ENCODE measurements at regions not wholly inside any gene's neighbourhood (a gene's known extent, or its start where the extent isn't known, plus 50 kb on each side); places are given as distances from the start of the nearest gene placed in this dataset.
"Not testable (repeated sequence)": the region's sequence is repeated elsewhere in the genome, so short reads cannot be mapped to it uniquely, and the experiment has no call there.

DNA sequence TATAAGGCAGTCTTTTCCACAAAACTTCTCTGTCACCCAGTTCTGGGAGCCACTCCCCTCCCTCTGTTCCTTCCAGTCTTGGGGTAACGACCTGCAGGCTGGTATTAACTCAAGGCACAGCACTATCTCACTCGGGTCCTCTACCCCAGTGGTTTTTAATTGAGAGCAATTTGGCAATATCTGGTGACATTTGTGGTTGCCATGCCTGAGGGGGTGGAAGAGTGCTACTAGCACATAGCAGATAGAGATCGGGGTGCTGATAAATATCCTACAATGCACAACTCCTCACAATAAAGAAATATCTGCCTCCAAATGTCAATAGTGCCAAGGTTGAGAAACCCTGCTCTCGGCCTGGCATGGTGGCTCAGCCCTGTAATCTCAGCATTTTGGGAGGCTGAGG is 117.7 kb upstream of the ABCC4 start:
- no peak overlapping the region for H3K4me3 ChIP-seq (ENCODE audit: control insufficient read depth, low read depth, low read length)
- no peak for DNase-seq (ENCODE audit: low read depth)
- TF ChIP-seq, protein P1, sequence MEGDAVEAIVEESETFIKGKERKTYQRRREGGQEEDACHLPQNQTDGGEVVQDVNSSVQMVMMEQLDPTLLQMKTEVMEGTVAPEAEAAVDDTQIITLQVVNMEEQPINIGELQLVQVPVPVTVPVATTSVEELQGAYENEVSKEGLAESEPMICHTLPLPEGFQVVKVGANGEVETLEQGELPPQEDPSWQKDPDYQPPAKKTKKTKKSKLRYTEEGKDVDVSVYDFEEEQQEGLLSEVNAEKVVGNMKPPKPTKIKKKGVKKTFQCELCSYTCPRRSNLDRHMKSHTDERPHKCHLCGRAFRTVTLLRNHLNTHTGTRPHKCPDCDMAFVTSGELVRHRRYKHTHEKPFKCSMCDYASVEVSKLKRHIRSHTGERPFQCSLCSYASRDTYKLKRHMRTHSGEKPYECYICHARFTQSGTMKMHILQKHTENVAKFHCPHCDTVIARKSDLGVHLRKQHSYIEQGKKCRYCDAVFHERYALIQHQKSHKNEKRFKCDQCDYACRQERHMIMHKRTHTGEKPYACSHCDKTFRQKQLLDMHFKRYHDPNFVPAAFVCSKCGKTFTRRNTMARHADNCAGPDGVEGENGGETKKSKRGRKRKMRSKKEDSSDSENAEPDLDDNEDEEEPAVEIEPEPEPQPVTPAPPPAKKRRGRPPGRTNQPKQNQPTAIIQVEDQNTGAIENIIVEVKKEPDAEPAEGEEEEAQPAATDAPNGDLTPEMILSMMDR (IDR thresholded peaks at IDR 0.05; ENCODE audit: control insufficient read depth, insufficient read depth, low read depth, low read length, missing control alignments) = no peak

DNA sequence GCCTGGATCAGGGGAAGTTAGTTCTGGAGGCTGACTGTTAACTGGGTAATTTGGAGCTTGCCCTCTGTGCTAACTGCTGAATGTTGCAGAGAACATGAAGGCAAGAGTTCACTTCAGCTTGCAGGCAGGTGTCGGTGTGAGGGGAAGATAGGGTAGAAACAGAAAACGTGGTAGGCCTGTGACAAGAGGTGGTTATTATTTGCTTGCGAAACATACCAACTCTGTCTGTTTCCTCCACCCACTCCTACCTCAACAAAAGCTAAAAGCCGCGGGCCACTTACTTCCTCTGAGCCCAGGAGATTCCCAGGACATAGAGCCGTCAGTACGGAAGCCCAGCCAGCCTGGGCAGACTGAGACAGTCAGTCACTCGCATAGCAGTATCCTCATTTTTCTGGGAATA is 119.2 kb upstream of the ABCC4 start:
- no peak overlapping the region for H3K4me3 ChIP-seq (ENCODE audit: control insufficient read depth, low read depth, low read length)
- TF ChIP-seq, protein P1 (IDR thresholded peaks at IDR 0.05; ENCODE audit: control insufficient read depth, insufficient read depth, low read depth, low read length, missing control alignments) = no peak
- DNase-seq (ENCODE audit: low read depth) = no peak

DNA sequence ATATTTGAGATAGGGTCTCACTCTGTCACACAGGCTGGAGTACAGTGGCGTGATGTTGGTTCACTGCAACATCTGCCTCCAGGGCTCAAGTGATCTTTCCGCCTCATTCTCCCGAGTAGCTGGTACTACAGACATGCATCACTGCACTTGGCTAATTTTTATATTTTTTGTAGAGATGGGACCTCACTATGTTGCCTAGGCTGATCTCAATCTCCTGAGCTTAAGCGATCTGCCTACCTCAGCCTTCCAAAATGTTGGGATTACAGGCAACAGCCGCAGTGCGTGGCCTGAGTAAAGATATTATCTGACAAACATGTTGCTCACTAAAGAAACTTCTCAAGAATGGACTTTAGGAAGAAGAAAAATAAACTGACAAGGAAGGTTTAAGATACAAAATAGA is 125.4 kb upstream of the ABCC4 start:
- H3K4me3 ChIP-seq (ENCODE audit: control insufficient read depth, low read depth, low read length) = no peak overlapping the region
- DNase-seq (ENCODE audit: low read depth) = no peak
- TF ChIP-seq, protein P1 (IDR thresholded peaks at IDR 0.05; ENCODE audit: control insufficient read depth, insufficient read depth, low read depth, low read length, missing control alignments) = no peak

DNA sequence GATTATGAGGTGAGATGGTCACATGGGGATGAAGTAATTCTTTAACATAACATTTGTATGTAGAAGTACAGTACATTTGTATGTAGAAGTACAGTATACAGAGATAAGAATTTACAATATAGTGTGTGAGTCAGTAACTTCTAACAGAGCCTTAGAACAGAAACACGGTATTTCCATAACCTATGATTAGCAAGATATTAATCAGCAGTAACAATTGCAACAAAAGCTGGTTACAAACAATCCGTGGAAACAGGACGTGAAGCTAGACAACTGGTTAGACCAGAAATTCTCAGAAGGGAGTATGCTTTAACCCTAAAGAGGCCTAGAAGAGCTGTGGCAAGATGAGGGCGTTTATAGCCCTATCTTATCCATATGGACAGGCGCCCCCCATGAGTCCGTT is 122.0 kb upstream of the CLDN10 start:
- DNase-seq (ENCODE audit: low read depth); H3K4me3 ChIP-seq (ENCODE audit: control insufficient read depth, low read depth, low read length): not testable (repeated sequence)

DNA sequence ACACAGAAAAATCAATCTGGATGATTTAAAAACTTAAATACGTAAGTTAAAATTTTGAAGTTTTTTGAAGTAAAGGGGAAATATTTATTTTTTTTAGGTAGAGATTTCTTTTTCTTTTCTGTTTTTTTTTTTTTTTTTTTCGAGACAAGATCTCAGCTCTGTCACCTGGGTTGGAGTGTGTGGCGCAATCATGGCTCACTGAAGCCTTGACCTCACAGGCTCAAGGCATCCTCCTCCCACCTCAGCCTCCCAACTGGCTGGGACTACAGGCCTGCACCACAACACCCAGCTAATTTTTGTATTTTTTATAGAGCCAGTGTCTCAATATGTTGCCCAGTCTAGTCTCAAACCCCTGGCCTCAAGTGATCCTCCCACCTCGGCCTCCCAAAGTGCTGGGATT is 120.4 kb upstream of the CLDN10 start:
- no peak overlapping the region for H3K4me3 ChIP-seq (ENCODE audit: control insufficient read depth, low read depth, low read length)
- DNase-seq (ENCODE audit: low read depth) = no peak
- TF ChIP-seq, protein P1 (IDR thresholded peaks at IDR 0.05; ENCODE audit: control insufficient read depth, insufficient read depth, low read depth, low read length, missing control alignments) = no peak

DNA sequence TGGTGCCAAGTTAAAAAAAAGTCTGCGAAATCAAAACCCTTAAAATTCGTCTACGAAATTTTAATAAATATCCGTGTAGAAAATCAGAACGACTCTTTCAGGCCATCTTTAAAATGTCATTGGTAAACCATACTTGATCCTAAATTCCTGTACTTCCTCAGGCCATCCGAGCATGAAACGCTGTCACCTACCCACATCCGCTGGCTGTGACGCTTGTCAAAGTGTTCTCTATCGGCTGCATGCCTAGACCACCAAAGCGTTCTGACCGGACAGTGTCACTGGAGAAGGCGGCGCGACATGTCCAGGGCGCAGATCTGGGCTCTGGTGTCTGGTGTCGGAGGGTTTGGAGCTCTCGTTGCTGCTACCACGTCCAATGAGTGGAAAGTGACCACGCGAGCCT is 119.0 kb upstream of the CLDN10 start:
- no peak overlapping the region for H3K4me3 ChIP-seq (ENCODE audit: control insufficient read depth, low read depth, low read length)
- TF ChIP-seq, protein P1 (IDR thresholded peaks at IDR 0.05; ENCODE audit: control insufficient read depth, insufficient read depth, low read depth, low read length, missing control alignments) = no peak
- no peak for DNase-seq (ENCODE audit: low read depth)

DNA sequence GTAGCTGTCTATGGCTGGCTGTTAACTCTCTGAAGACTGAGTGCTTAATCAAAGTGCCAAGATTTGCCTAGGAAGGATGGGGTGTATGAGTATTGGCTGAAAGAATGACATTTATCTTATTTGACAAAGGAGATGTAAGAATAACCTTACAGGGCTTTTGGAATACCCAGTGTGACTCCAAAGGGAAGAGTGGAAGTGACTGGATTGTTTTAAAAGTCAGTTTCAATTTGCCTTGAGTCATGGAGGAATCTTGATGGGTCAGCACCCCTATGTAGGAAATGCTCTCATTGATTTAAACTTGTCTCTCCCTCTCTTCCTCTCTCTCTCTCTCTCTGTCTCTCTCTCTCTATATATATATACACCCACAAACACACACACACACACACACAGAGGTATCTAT is 118.4 kb upstream of the CLDN10 start:
- no peak overlapping the region for H3K4me3 ChIP-seq (ENCODE audit: control insufficient read depth, low read depth, low read length)
- TF ChIP-seq, protein P1 (IDR thresholded peaks at IDR 0.05; ENCODE audit: control insufficient read depth, insufficient read depth, low read depth, low read length, missing control alignments) = no peak
- no peak for DNase-seq (ENCODE audit: low read depth)

All from AG09309 (cell line).